ENCODE measurements at regions not wholly inside any gene's neighbourhood (a gene's known extent, or its start where the extent isn't known, plus 50 kb on each side); places are given as distances from the start of the nearest gene placed in this dataset.

- Mint-ChIP-seq H3K4me1 (peaks cover 38% of the 10 kb centered on the region), H3K27me3 (ENCODE audit: low read depth) (no peaks in the 10 kb centered on the region), H3K4me3 (no peak overlapping the region), H3K9me3 (no peaks in the 10 kb centered on the region), H3K27ac (peak overlapping the region; percentile 55), H3K36me3 (no peaks in the 10 kb centered on the region)
- no peak for DNase-seq (ENCODE audit: low spot score in 2 of 2, unreplicated experiment in 2 of 2)
- no peak for TF ChIP-seq CTCF (IDR thresholded peaks at IDR 0.05; ENCODE audit: unreplicated experiment)
Observed at GRCh38 chr3:109927726-109928125, 590.4 kb upstream of the DPPA4 start.

GRCh38 chr3:109930582-109930981 is 593.2 kb upstream of the DPPA4 start:
- no peaks in the 10 kb centered on the region for H3K27me3 Mint-ChIP-seq (ENCODE audit: low read depth)
- TF ChIP-seq CTCF (IDR thresholded peaks at IDR 0.05; ENCODE audit: unreplicated experiment) = no peak
- no peak overlapping the region for H3K4me3 Mint-ChIP-seq
- DNase-seq (ENCODE audit: low spot score in 2 of 2, unreplicated experiment in 2 of 2) = no peak
- no peaks in the 10 kb centered on the region for H3K9me3 Mint-ChIP-seq
- no peak overlapping the region for H3K27ac Mint-ChIP-seq
- H3K36me3 Mint-ChIP-seq = no peaks in the 10 kb centered on the region
- peaks cover 21% of the 10 kb centered on the region for H3K4me1 Mint-ChIP-seq

GRCh38 chr3:109933576-109933975 is 596.2 kb upstream of the DPPA4 start:
- TF ChIP-seq CTCF (IDR thresholded peaks at IDR 0.05; ENCODE audit: unreplicated experiment) = no peak
- peaks cover 2% of the 10 kb centered on the region for H3K4me1 Mint-ChIP-seq
- no peaks in the 10 kb centered on the region for H3K9me3 Mint-ChIP-seq
- H3K36me3 Mint-ChIP-seq = no peaks in the 10 kb centered on the region
- no peak overlapping the region for H3K27ac Mint-ChIP-seq
- DNase-seq (ENCODE audit: low spot score in 2 of 2, unreplicated experiment in 2 of 2) = no peak
- H3K4me3 Mint-ChIP-seq = no peak overlapping the region
- no peaks in the 10 kb centered on the region for H3K27me3 Mint-ChIP-seq (ENCODE audit: low read depth)

GRCh38 chr3:109939817-109940216 is 602.5 kb upstream of the DPPA4 start:
- Mint-ChIP-seq H3K27me3 (ENCODE audit: low read depth) (no peaks in the 10 kb centered on the region), H3K4me1 (peaks cover 2% of the 10 kb centered on the region), H3K4me3 (no peak overlapping the region), H3K36me3 (no peaks in the 10 kb centered on the region), H3K9me3 (no peaks in the 10 kb centered on the region), H3K27ac (no peak overlapping the region)
- DNase-seq (ENCODE audit: low spot score in 2 of 2, unreplicated experiment in 2 of 2) = no peak
- no peak for TF ChIP-seq CTCF (IDR thresholded peaks at IDR 0.05; ENCODE audit: unreplicated experiment)

- H3K27ac Mint-ChIP-seq = no peak overlapping the region
Observed at GRCh38 chr3:109943181-109943580, 605.8 kb upstream of the DPPA4 start.

More at GRCh38 chr3:109943181-109943580, 605.8 kb upstream of the DPPA4 start:
- DNase-seq (ENCODE audit: low spot score in 2 of 2, unreplicated experiment in 2 of 2) = no peak
- Mint-ChIP-seq H3K9me3 (no peaks in the 10 kb centered on the region), H3K27me3 (ENCODE audit: low read depth) (no peaks in the 10 kb centered on the region), H3K36me3 (no peaks in the 10 kb centered on the region), H3K4me3 (no peak overlapping the region), H3K4me1 (peaks cover 7% of the 10 kb centered on the region)
- TF ChIP-seq CTCF (IDR thresholded peaks at IDR 0.05; ENCODE audit: unreplicated experiment) = no peak
